Activated T-cell treated with anti-CD3 and anti-CD28 coated beads, Interleukin-2, amount 50 U/mL, for 24 hours (primary cell): ENCODE measurements at regions not wholly inside any gene's neighbourhood (a gene's known extent, or its start where the extent isn't known, plus 50 kb on each side); places are given as distances from the start of the nearest gene placed in this dataset.

Source experiments
- DNase-seq: peaks from one replicate; pipeline ENCODE4 v3.0.0-alpha.2; 2020
- H3K27ac Mint-ChIP-seq: 2 replicates; pipeline ENCODE4 v1.8.0; 2020; ENCODE audit warnings: mild to moderate bottlenecking, mixed read lengths
- H3K27me3 Mint-ChIP-seq: 2 replicates; pipeline ENCODE4 v1.8.0; 2020; ENCODE audit warnings: mixed read lengths
- H3K36me3 Mint-ChIP-seq: 2 replicates; pipeline ENCODE4 v1.8.0; 2020; ENCODE audit warnings: low read depth, mixed read lengths
- H3K4me1 Mint-ChIP-seq: 2 replicates; pipeline ENCODE4 v1.8.0; 2020; ENCODE audit warnings: low read depth, mixed read lengths
- H3K4me3 Mint-ChIP-seq: 2 replicates; pipeline ENCODE4 v1.8.0; 2020; ENCODE audit warnings: mild to moderate bottlenecking, moderate library complexity, mixed read lengths
- H3K9me3 Mint-ChIP-seq: 2 replicates; pipeline ENCODE4 v1.8.0; 2020; ENCODE audit warnings: mixed read lengths

DNA sequence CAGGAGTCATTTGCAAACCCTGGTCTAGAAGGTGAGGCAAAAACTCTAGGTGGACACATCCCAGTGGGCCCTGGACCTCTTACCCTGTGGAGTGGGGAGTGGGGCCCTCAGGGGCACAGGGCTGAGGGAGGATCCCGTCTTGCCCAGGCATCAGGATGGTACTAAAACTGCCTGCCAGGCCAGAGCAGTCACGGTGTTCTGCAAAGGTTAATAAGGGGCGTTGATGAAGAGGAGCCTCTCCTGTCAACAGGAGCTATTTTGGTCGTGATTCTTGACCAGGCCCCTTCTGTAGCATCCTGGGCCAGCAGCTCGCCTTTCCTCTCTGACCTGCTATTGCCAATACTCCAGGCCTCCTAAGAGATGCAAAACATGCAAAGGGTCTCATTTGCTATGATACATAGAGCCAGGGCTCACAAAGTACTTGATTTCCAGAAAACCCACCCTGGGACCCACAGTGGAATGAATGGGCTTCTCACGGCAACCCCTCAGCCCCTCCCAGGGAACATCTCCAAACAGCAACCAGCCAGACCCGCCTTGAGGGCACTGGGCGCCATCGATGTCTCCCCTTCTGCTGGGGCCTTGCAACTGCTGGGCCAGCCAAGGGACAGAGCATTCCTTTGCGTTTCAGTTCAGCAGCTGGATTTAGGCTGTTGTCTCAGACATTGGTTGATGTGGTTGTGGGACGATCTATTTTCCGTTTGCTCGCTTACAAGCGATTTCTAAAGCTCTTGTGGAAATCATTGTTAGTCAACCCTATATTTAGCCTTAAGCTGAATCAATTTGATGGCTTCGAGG lies 111.1 kb downstream of the PDCL3 start:
- no peak for DNase-seq
- no peak overlapping the region for H3K27ac Mint-ChIP-seq
- H3K27me3 Mint-ChIP-seq: no peaks in the 10 kb centered on the region

DNA sequence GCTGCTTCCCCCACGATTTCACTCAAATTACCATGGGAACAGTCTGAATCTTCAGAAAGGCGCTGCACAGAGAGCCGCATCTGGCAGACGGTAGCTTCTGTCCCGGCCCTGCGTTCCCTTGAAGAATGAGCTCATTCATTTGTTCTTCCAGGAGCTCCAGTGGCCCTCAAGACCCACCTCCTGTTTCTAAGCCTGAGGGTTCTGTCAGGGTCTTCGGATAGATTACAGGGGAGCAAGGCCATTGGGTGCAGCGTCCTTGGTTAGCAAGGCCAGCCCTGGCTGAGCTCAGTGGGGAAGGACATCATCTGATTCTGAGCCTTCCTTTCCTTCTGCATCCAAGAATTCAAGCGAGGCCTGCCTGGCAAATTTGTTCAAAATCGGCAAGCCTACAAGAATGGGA lies 111.9 kb downstream of the PDCL3 start:
- DNase-seq: no peak
- Mint-ChIP-seq H3K4me3 (no peak overlapping the region), H3K27me3 (no peaks in the 10 kb centered on the region), H3K9me3 (no peaks in the 10 kb centered on the region), H3K27ac (no peak overlapping the region), H3K4me1 (peaks cover 7% of the 10 kb centered on the region), H3K36me3 (no peaks in the 10 kb centered on the region)

More for the DNA sequence above, 111.1 kb downstream of the PDCL3 start:
- peaks cover 2% of the 10 kb centered on the region for H3K4me1 Mint-ChIP-seq
- H3K9me3 Mint-ChIP-seq: no peaks in the 10 kb centered on the region
- no peaks in the 10 kb centered on the region for H3K36me3 Mint-ChIP-seq
- H3K4me3 Mint-ChIP-seq: no peak overlapping the region

DNA sequence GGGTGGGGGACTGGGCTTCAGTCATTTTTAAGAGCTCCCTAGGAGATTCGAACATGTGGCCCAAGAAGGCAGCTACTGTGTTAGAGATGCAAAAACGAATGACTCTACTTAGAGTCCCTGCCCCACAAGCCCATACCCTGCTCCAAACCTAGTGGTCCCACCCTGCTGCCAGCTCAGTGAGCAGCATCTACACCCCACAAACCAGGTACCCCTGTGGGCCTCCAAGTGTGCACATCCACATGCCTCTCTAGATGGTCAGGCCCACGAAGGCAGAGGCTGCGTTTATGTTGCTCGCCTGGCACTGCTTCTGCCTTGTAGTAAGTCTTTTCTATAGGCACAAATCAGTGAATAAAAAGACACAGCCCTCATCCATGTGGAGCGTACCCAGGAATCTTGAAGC lies 112.6 kb downstream of the PDCL3 start:
- H3K4me3 Mint-ChIP-seq: no peak overlapping the region
- H3K27ac Mint-ChIP-seq: no peak overlapping the region
- no peaks in the 10 kb centered on the region for H3K9me3 Mint-ChIP-seq
- peaks cover 9% of the 10 kb centered on the region for H3K4me1 Mint-ChIP-seq
- H3K27me3 Mint-ChIP-seq: no peaks in the 10 kb centered on the region
- H3K36me3 Mint-ChIP-seq: no peaks in the 10 kb centered on the region
- DNase-seq: no peak

DNA sequence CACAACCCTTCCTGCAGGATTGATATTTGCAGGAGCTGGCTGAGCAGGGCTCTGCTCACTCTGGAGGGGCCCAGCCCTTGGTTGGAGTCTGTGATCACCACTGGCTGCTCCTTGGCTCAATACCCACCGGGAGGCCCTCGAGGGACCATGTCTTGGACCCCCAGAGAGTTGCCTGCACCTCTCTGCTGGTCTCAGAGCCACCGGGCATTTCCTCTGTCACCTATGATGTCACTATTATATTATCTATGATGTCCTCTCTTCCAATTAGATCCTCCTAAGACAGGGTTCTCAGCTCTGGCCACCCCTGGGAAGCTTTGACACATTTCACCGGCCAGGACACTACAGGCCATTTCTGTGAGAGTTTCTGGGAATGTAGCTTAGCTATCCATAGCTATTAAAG lies 113.1 kb downstream of the PDCL3 start:
- Mint-ChIP-seq H3K4me3 (no peak overlapping the region), H3K9me3 (no peaks in the 10 kb centered on the region), H3K27ac (no peak overlapping the region), H3K27me3 (no peaks in the 10 kb centered on the region), H3K4me1 (peaks cover 14% of the 10 kb centered on the region), H3K36me3 (no peaks in the 10 kb centered on the region)
- no peak for DNase-seq

DNA sequence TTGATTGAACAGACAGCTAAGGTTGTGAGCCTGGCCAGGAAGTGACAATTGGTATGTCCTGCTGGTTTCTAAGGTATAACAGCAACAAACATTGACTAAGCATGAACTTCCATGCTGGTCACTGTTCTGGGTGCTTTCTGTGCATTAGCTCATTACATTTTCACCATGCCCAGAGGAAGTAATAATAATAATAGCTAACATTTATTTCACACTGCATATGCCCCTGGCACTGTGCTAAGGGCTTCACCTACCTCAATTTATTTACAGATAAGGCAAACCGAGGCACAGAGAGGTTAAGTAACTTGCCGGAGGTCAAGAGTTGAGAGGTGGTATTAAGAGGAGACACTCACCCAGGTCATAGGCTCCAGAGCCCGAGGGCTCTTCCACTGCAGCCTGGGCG lies 113.6 kb downstream of the PDCL3 start:
- Mint-ChIP-seq H3K27me3 (no peaks in the 10 kb centered on the region), H3K9me3 (no peaks in the 10 kb centered on the region), H3K36me3 (no peaks in the 10 kb centered on the region), H3K27ac (no peak overlapping the region), H3K4me3 (no peak overlapping the region), H3K4me1 (peaks cover 14% of the 10 kb centered on the region)
- DNase-seq: no peak

DNA sequence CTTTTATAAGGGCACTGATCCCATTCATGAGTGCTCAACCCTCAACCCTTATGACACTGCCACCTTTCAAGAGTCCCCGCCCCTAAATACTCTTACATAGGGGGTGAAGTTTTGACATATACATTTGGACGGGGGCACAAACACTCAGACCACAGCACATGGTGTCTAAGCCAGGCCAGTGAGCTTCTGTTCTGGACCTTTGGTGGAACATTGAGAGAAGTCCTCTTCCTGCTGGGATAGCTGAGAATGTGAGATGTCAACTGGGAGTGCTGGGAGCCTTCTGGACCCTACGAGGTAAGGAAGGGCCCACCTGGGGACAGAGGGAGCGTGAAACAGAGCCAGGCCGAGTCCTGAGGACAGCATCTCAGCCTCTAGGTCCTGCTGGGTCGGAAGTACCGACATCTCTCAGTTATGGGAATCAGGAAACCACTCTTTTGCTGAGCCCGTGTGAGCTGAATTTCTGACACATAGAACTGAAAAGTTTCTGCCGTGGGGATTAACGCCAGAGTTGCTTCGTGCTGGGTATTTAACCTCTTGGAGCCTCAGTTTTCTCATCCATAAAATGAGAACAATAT lies 114.9 kb downstream of the PDCL3 start:
- Mint-ChIP-seq H3K9me3 (no peaks in the 10 kb centered on the region), H3K4me3 (no peak overlapping the region), H3K4me1 (peaks cover 14% of the 10 kb centered on the region), H3K27me3 (no peaks in the 10 kb centered on the region), H3K36me3 (no peaks in the 10 kb centered on the region), H3K27ac (no peak overlapping the region)
- no peak for DNase-seq

DNA sequence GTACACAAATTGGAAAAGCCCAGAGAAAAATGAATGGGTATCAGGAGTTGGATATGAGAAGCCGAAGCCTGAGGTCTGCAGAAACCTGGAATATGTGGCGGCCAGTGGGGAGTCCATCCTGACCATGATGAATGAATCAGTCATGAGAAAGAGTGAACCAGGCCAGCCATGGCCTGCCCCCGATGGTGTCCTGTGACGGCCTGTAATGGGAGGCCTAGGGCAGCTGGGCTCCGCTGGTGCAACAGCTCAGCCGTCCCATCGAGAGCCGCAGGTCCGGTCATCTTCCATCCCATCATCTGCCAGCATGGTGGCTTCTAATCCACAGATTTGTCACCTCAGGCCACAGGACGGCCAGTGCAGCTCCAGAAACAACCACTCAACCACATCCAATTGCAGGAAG lies 116.4 kb downstream of the PDCL3 start:
- Mint-ChIP-seq H3K9me3 (peaks cover 13% of the 10 kb centered on the region), H3K27ac (no peak overlapping the region), H3K4me1 (peaks cover 14% of the 10 kb centered on the region), H3K27me3 (no peaks in the 10 kb centered on the region), H3K4me3 (no peak overlapping the region), H3K36me3 (no peaks in the 10 kb centered on the region)
- DNase-seq: no peak

DNA sequence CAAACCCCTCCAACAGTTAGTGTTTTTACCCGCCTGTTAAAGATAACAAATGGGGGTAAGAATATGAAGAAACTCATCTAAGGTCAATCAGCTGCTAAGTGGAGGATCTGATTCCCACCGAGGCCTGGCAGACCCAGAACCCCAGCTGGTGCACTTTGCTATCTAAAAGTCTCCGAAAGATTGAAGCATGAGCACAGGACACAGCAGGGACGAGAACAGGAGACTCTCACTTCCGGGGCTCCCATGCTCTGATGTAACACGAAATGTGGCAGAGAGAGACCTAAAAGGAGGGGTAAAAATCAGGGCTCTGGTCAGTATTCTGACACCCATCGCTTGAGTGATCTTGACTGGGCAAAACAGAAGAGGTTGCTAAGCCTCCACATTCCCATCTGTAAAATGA lies 119.7 kb downstream of the PDCL3 start:
- Mint-ChIP-seq H3K36me3 (no peaks in the 10 kb centered on the region), H3K27ac (no peak overlapping the region), H3K27me3 (no peaks in the 10 kb centered on the region), H3K9me3 (peaks cover 25% of the 10 kb centered on the region), H3K4me3 (no peak overlapping the region), H3K4me1 (peaks cover 14% of the 10 kb centered on the region)
- DNase-seq: no peak

DNA sequence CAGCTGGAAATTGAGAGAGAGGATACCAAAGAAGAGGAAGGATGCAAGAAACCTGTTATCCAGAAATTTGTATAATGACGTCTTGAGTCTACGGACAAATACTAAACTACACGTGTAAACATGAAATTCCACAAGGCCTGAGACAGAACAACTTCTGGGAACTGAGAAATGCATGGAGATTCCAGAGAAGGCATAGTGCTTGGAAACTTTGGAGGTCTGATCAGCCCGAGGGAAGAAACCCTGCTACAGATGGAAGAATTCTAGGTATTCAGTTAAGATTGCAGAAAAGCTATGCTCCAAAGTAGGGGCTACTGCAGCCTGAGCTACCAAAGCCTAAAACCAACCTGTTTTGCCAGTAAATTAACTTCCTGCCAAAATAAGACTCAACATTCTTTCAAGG lies 120.4 kb downstream of the PDCL3 start:
- DNase-seq: no peak
- no peak overlapping the region for H3K27ac Mint-ChIP-seq

DNA sequence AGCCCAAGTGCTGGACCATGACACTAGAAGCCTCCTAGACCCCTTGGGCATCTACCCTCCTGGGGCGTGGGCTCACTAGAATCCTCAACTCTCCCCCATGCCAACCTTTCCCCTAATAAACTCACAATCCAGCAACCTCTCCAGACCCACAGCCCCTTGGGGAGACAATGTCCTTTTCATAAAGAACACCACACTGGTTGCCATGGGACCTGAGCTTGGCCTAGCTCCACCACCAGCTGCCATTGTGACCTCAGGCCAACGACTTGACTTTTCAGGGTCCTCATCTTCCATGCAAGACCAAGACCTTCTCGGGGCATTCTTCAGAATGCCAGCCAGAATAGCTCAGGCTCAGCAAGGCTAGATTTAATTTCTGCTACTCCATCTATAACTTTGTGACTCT lies 128.1 kb upstream of the NPAS2 start:
- Mint-ChIP-seq H3K9me3 (peaks cover 24% of the 10 kb centered on the region), H3K4me1 (no peaks in the 10 kb centered on the region), H3K4me3 (no peak overlapping the region), H3K27ac (no peak overlapping the region), H3K36me3 (peaks cover 2% of the 10 kb centered on the region), H3K27me3 (peaks cover 6% of the 10 kb centered on the region)
- no peak for DNase-seq

More for the DNA sequence above, 120.4 kb downstream of the PDCL3 start:
- Mint-ChIP-seq H3K4me1 (peaks cover 14% of the 10 kb centered on the region), H3K9me3 (peaks cover 26% of the 10 kb centered on the region), H3K36me3 (no peaks in the 10 kb centered on the region), H3K4me3 (no peak overlapping the region), H3K27me3 (no peaks in the 10 kb centered on the region)

DNA sequence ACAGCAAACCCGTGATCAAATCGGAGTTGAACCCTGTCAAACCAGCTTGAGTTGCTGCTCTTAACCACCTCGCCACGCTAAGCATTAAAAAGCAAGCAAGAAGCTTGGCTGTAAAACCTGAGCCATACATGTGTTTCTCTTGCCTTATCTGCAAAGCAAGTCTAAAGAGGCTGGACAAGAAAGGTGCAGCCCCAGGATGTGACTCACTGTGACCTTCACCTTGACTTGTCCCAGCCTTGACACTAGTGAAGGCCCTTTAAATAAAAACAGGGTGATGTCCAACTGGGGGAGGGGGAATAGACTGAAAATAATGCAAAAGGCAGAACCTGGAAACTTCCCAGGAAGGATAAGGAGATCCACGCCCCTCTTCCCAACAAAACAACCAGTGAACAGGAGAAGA lies 127.6 kb upstream of the NPAS2 start:
- Mint-ChIP-seq H3K9me3 (peaks cover 21% of the 10 kb centered on the region), H3K27me3 (peaks cover 6% of the 10 kb centered on the region), H3K27ac (no peak overlapping the region), H3K4me3 (no peak overlapping the region), H3K36me3 (peaks cover 2% of the 10 kb centered on the region), H3K4me1 (no peaks in the 10 kb centered on the region)
- no peak for DNase-seq

DNA sequence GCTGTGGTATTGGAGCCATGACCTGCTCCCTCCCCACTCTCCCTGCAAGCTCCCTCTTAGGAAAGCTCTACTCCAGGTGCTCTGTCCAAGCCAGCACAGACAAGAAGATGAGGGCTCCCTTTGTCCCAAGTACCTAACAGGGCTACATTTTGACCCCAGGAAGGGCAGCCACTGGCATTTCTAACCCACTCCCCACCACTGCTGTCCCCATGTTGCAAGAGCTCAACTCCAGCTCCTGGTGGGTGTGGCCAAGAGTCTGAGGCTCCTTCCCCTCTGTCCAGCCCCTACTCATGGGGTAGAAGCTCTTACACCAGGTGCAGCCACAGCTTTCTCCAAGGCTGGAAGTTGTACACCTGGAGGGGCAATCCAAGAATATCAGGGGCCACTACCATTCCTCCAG lies 127.0 kb upstream of the NPAS2 start:
- Mint-ChIP-seq H3K9me3 (peaks cover 19% of the 10 kb centered on the region), H3K27ac (no peak overlapping the region), H3K27me3 (peaks cover 6% of the 10 kb centered on the region), H3K4me1 (no peaks in the 10 kb centered on the region), H3K36me3 (peaks cover 2% of the 10 kb centered on the region), H3K4me3 (no peak overlapping the region)
- no peak for DNase-seq

DNA sequence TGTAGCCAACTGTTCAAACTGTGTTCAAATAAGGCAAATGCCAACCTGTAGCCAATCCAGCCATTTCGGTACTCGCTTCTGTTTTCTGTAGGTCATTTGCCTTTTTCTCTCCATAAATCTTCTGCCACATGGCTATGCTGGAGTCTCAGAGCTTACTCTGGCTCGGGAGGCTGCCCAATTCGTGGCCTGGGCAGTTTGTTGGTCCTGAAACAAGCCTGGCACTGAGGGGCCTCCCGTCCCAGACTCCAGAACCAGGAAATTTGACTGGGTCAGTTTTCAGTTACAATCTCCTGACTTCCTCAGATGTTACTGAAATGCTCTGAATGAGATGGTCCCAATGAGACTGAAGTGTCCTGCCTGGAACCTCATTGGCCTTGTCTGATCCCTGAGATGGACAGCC lies 120.8 kb upstream of the NPAS2 start:
- Mint-ChIP-seq H3K27me3 (no peaks in the 10 kb centered on the region), H3K27ac (no peak overlapping the region), H3K36me3 (peaks cover 2% of the 10 kb centered on the region), H3K4me3 (no peak overlapping the region), H3K4me1 (peaks cover 10% of the 10 kb centered on the region), H3K9me3 (peaks cover 21% of the 10 kb centered on the region)
- DNase-seq: no peak

DNA sequence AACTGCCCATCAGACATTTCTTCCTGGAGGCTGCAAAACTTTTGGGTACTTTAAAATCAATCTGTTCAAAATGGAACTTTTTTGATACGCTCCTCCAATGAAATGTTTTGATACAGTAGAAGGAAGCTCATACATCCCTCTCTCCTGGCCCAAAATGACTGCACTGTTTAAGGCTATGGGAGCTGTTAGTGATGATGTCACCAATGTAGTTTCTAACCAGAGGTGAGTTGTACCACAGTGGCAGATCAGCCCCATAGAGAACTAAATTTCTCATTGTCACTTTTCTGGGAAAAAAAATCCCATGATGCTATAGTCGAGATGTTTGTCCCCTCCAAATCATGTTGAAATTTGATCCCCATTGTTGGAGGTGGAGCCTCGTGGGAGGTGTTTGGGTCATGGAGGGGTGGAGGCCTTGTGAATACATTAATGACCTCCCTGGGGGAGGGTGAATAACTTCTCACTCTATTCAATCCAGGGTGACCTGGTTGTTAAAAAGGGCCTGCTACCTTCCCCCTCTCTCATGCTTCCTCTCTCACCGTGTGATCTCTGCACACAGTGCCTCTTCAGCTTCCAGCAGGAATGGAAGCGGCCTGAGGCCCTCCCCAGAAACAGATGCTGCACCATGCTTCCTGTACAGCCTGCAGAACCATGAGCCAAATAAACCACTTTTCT lies 117.4 kb upstream of the NPAS2 start:
- Mint-ChIP-seq H3K27me3 (no peaks in the 10 kb centered on the region), H3K36me3 (no peaks in the 10 kb centered on the region), H3K9me3 (peaks cover 5% of the 10 kb centered on the region), H3K4me1 (peaks cover 22% of the 10 kb centered on the region), H3K4me3 (no peak overlapping the region), H3K27ac (no peak overlapping the region)
- no peak for DNase-seq

DNA sequence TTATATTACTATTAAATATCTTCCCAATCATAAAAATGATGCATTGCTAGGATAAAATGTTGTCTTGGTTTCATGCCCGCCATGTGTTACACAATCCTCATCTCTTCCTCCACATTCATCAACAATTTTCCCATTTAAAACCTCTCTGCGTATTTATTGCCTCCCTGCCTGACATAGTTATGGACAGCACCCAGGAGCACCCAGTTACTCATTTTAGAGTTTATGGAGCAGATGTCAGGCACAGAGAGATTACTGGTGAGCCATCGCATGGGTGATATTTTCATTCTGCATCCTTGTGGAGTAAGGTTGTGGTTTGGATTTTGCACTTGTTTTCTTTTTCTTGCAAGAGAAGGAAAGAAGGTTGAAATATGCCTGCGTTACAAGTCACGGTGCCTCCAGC lies 116.7 kb upstream of the NPAS2 start:
- no peak for DNase-seq
- H3K4me3 Mint-ChIP-seq: no peak overlapping the region
- no peak overlapping the region for H3K27ac Mint-ChIP-seq
- no peaks in the 10 kb centered on the region for H3K27me3 Mint-ChIP-seq
- H3K4me1 Mint-ChIP-seq: peaks cover 27% of the 10 kb centered on the region
- H3K9me3 Mint-ChIP-seq: peaks cover 5% of the 10 kb centered on the region
- H3K36me3 Mint-ChIP-seq: no peaks in the 10 kb centered on the region
